ENCODE measurements at regions not wholly inside any gene's neighbourhood (a gene's known extent, or its start where the extent isn't known, plus 50 kb on each side); places are given as distances from the start of the nearest gene placed in this dataset.

DNA sequence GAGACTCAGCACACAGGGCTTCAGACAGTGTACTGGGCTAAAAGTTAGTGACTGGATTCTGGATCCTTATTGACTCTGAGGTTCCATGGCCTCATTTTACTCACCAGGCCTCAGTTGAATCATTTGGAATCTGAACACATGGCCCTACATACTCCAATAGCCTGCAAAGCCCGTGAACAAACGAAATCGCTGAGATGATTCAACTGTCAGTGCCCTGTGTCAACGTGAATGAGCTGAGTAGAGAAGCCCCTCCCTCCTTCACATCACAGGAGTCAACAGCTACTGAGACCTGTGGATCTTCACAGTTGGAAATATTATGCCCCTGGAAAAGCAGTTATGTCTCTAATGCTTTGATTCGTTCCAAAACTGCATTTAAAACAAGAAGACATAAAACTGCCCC is 429.3 kb downstream of the GADD45G start:
- no peak for DNase-seq

DNA sequence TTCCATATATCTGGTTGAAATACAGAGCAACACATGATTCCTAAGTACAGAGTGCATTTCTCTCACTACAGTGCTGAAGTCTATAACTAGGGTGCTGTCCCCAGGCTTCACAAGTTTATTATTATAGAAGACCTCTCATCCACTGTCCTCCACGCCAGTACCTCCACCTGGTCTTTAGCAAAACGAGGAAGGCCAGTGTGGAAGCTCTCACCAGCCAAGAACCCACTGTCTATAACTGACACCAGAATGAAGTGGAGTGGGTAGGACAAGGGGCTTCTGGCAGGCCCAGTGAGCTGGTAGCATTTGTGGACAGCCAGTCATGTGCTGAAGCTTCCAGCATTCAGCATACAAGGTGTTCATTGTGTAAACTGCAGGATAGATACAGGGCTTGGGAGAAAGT is 430.7 kb downstream of the GADD45G start:
- no peak for DNase-seq

- no peak for DNase-seq
Measured at GRCh38 chr9:90037146-90037797, 432.5 kb downstream of the GADD45G start.

DNA sequence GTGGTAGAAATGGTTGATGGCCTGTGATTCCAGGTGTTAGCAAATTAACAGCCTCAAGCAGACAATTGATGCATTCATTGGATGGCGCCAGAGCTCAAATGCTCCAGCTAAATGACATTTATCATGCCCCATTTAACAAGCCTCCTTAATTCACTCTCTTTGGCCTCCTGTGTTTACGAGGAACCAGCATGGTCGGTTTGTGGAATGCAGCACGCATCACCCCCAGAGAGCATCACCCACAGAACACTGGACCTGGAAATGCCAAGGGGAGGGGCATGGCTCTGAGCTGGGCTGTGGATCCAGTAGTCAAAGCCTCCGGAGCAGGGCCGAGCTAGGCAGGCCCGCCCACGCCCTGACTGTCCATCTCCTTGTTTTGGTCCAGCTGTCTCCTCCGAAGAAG is 434.0 kb downstream of the GADD45G start:
- DNase-seq = no peak

- DNase-seq = no peak
Measured at GRCh38 chr9:90044263-90044662, 439.5 kb downstream of the GADD45G start.

DNA sequence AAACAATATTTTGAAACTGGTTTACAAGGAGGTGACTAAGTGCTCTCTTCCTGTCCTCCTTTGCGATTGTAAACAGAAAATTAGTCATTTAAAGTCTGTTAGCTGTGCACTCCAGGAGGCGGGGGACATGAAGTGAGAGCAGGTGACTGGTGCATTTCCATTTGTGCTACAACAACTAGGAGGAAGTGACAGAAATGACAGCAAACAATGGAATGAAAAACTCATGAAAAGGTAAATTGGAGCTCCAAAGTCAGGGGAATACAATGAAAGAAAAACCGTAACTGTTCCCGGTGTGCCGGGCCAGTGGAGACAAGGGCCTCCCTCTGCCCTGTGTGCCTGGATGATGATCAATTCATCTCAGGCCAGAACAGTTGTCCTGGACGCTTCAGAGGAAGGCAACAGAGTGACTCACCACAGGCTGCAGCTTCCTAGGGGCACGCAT is 439.9 kb downstream of the GADD45G start:
- peak; percentile 31 to 60 (median 43) for DNase-seq

DNA sequence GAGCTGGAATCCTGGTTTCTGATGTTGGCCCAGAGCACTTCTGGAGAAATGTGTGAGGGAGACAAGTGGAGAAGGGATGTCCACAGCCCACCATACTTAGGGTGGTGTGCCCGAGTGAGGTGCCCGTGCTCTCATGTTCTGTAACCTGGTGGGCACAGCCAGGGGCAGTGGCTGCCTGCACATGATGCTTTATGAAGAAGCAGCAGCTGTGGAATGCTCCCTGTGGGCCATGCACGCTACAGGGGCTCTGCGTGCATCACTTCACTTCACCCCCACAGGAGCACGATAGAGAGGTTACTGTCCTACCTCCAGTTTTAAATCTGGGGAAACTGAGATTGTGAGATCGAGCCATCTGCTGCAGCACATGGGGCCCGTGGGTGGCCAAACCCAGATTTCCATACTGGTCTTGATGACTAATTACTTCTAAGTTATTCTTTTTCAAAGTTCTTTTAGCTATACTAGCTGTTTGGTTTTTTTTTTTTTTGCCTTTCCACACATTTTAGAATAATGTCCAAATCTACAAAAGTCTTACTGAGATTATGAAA is 441.6 kb downstream of the GADD45G start:
- DNase-seq = peak; percentile 30 to 43 (median 43)

GRCh38 chr9:90047828-90048227 is 443.0 kb downstream of the GADD45G start:
- no peak for DNase-seq

GRCh38 chr9:90052366-90052765 is 447.6 kb downstream of the GADD45G start:
- DNase-seq = peak; percentile 45 to 56 (median 55)

- DNase-seq = peak in 1 of 3 donors; percentile 27
Measured at GRCh38 chr9:90053027-90053426, 448.2 kb downstream of the GADD45G start.

DNA sequence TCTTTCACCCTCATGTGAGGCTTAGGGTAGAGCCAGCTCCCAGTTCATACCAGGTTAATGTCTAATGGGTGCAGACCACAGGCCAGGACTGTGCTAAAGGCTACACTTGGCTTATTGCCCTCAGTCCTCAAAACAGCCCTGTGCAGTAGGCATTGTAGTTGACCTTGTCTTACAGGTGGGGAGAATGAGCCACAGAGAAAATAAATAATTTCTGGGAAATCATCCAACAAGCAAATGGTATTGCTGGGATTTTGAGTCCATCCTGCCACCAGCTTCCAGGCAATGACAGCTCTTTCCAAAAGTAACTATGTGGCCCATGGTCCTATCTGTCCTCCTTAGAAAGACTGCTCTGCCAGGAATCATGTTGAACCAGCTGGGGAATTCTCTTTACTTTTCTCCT is 450.0 kb downstream of the GADD45G start:
- DNase-seq = no peak

DNA sequence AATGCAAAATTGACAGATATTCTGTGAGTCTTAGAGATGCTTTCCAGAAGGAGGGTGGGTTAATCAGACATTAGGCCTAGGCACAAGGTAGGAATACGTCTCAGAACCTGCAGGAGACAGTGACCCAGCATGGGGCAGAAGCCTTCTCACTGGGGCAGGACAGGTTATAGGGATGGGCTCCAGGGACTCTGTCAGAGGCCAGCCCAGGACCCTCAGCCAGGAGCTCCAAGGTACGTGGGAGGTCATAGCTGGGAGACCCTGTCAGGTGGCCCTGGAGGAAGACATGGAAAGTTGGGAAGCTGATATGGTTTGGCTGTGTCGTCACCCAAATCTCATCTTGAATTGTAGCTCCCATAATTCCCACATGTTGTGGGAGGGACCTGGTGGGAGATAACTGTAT is 450.4 kb downstream of the GADD45G start:
- no peak for DNase-seq

GRCh38 chr9:90057361-90057760 is 452.5 kb downstream of the GADD45G start:
- DNase-seq = no peak

- no peak for DNase-seq
Measured at GRCh38 chr9:90058182-90058763, 453.5 kb downstream of the GADD45G start.

DNA sequence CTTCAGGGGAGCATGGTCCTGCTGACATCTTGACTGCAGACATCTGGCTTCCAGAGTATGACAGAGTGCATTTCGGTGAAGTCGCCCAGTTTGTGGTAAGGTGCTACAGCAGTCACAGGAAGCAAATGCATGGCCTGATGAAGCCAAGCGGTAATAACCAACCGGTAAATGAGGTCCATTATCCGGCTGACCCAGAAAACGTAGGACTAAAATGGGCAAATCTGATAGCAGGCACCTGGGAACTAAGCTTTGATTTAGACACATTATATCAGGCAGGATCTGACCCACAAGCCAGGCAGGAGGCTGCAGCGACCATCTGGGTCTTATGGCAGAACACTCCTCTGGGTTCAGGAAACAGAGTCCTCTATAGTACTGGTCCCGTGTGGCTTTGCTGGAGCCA is 454.6 kb downstream of the GADD45G start:
- DNase-seq = no peak

GRCh38 chr9:90060256-90060655 is 455.4 kb downstream of the GADD45G start:
- no peak for DNase-seq

DNA sequence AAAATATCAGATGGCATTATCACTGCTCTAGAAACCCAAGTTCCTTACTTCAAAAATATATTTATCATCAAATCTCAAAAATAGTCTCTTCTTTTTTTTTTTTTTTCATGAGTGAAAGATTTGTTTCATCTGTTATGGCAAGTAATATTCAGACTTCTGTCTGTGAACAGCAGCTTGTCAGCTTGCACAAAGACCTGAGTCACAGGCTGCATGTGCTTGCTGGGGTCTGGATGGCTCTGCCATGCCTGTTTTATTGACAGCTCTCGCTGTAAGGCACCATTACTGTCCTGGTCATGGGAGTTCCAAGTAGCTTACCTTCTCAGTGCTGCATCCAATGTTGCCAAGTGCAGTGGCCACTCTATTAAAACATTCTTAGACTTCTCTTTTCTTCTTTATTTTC is 456.4 kb downstream of the GADD45G start:
- DNase-seq = no peak

- DNase-seq = no peak
Measured at GRCh38 chr9:90062982-90063381, 458.2 kb downstream of the GADD45G start.

DNA sequence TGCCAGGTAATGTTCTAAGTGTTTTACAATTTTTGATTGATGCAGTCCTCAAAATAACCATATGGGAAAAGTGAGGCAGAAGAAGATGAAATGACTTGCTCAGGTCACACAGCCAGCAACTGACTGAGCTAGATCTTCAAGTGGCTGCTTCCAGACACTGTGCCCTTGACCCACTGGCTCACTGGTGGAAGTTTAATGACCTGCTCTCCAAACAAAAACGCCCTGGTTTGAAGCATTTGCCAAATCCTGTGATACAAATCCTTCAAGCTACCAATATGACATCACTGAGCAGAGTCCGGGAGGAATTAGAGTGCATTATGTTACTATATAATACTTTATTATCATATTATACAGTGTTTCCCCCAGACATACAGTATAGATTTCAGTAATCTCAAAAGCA is 459.4 kb downstream of the GADD45G start:
- DNase-seq = no peak

DNA sequence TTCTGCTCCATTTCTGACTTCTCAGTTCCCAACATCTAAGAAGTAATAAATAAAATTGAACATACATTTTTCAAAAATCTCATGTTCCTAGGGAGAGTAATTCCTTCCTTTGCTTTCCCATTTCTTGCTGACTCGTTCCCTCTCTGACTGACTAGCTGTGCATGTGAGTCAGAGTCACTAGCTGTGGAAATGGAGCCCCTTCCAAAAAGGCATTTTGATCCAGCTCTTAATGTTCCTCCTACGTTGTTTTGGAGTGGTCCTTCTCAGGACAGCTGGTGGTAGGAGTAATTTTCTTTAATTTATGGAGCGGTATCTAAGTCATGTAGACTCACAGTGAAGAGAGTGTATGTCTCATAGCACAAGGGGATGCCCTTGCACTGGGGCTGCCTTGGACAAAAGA is 460.2 kb downstream of the GADD45G start:
- DNase-seq = peak; percentile 56 to 65 (median 63)

DNA sequence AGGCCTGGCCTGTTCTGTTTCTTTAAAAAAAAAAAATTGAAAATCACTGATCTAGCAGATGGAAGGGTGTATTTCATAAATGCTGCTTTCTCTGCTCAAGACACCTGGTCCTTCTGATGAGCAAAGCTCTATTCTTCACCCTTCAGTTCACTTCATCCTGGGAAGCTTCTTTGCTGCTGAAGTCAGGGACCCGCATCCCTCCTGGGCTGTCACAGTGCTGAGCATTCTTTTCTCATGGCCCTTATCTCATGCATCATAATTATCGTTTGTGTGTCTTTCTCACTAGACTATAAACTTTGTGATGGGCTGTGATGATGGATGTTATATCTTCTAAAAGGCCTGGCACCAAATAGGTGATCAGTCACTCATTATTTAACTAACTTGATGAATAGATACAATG is 461.0 kb downstream of the GADD45G start:
- DNase-seq = no peak

GRCh38 chr9:90069085-90069484 is 464.3 kb downstream of the GADD45G start:
- no peak for DNase-seq

- DNase-seq = no peak
Measured at GRCh38 chr9:90070056-90070455, 465.2 kb downstream of the GADD45G start.

GRCh38 chr9:90070469-90070868 is 465.7 kb downstream of the GADD45G start:
- no peak for DNase-seq
